PC-9 (cell line): ENCODE measurements at regions not wholly inside any gene's neighbourhood (a gene's known extent, or its start where the extent isn't known, plus 50 kb on each side); places are given as distances from the start of the nearest gene placed in this dataset.
A peak's percentile ranks its signal among the peaks of the same experiment; 100 is the strongest.

Source experiments
- BruUV-seq: library from RNA; stranded (reverse); fragments of 400-500 nt; replicated peaks from 2 replicates; lab custom pipeline; 2021; lab: Mats Ljungman, UMichigan
- CTCF ChIA-PET: fragments of 300-600 bp; sonication (Branson Sonifier 250); formaldehyde crosslinking; loops from one replicate; lab custom pipeline; 2022; ENCODE audit warnings: antibody characterized with exemption; lab: Charles Lee
- POLR2A ChIA-PET: fragments of 300-600 bp; sonication (Branson Sonifier 250); formaldehyde crosslinking; loops from one replicate; lab custom pipeline; 2022; ENCODE audit warnings: antibody characterized with exemption; ENCODE audit not compliant: unreplicated experiment; lab: Charles Lee
- DNase-seq, 2 experiments: peaks; one replicate each; pipeline versions ENCODE4 v3.0.0 to v3.0.0-alpha.2; 2015 to 2022; ENCODE audit warnings: mixed read lengths in 1 of 2
- H2AFZ ChIP-seq: fragments of 200-600 bp; sonication (generic); 2 replicates; pipeline ENCODE4 v1.8.1; 2017; ENCODE audit warnings: antibody characterized with exemption
- H3F3A ChIP-seq: fragments of 200-600 bp; sonication (generic); 2 replicates; pipeline ENCODE4 v1.8.1; 2017; ENCODE audit warnings: antibody characterized with exemption, mild to moderate bottlenecking, low read depth; ENCODE audit not compliant: insufficient read depth
- H3K27ac ChIP-seq: fragments of 200-600 bp; sonication (generic); 2 replicates; pipeline ENCODE4 v1.6.1; 2016; ENCODE audit warnings: mixed run types
- H3K27me3 ChIP-seq: fragments of 200-600 bp; sonication (generic); 2 replicates; pipeline ENCODE4 v1.6.1; 2016; ENCODE audit warnings: low read depth, mixed run types; ENCODE audit not compliant: insufficient read depth
- H3K36me3 ChIP-seq: fragments of 200-600 bp; sonication (generic); 2 replicates; pipeline ENCODE4 v1.6.1; 2016; ENCODE audit warnings: low read depth, mixed run types
- H3K4me1 ChIP-seq: fragments of 200-600 bp; sonication (generic); replicated peaks from 2 replicates; pipeline ENCODE4 v1.6.1; 2016; ENCODE audit warnings: mixed run types; ENCODE audit not compliant: insufficient read depth
- H3K4me2 ChIP-seq: fragments of 200-600 bp; sonication (generic); 2 replicates; pipeline ENCODE4 v1.6.1; 2017; ENCODE audit warnings: mixed run types
- H3K4me3 ChIP-seq: fragments of 200-600 bp; sonication (generic); 2 replicates; pipeline ENCODE4 v1.6.1; 2016; ENCODE audit warnings: mixed run types
- H3K79me2 ChIP-seq: fragments of 200-600 bp; sonication (generic); 2 replicates; pipeline ENCODE4 v1.6.1; 2017; ENCODE audit warnings: low read depth, mixed run types
- H3K9me2 ChIP-seq: fragments of 200-600 bp; sonication (generic); 2 replicates; pipeline ENCODE4 v1.8.1; 2017; ENCODE audit warnings: mild to moderate bottlenecking; ENCODE audit not compliant: insufficient read depth
- H3K9me3 ChIP-seq: fragments of 200-600 bp; sonication (generic); 2 replicates; pipeline ENCODE4 v1.8.1; 2016; ENCODE audit warnings: low read depth; ENCODE audit not compliant: insufficient read depth
- H4K20me1 ChIP-seq: fragments of 200-600 bp; sonication (generic); 2 replicates; pipeline ENCODE4 v1.8.1; 2017; ENCODE audit not compliant: insufficient read depth
- CTCF ChIP-seq: fragments of 200-600 bp; sonication (generic); conservative IDR thresholded peaks from 2 replicates; pipeline ENCODE4 v1.6.1; 2017; ENCODE audit warnings: mixed run types, antibody characterized with exemption, mild to moderate bottlenecking, moderate library complexity
- EZH2 ChIP-seq: fragments of 200-600 bp; sonication (generic); IDR thresholded peaks from 2 replicates; pipeline ENCODE4 v1.8.0; 2017; ENCODE audit warnings: antibody characterized with exemption, low read depth
- intact Hi-C: fragments of 100-400 bp; cut with micrococcal nuclease; formaldehyde crosslinking; loops from one replicate; pipeline ENCODE4 v1.10.0; 2022; ENCODE audit not compliant: unreplicated experiment

- Histone ChIP-seq H3K4me2 (no peak overlapping the region), H3K4me3 (no peak overlapping the region), H3F3A (no peaks in the 10 kb centered on the region; the same call in 1 of the 2 replicates), H4K20me1 (no peaks in the 10 kb centered on the region), H3K4me1 (0 out of 2 replicates have a peak, but pooled peaks cover 11% of the 10 kb centered on the region), H2AFZ (no peak overlapping the region), H3K9me3 (no peaks in the 10 kb centered on the region), H3K79me2 (no peaks in the 10 kb centered on the region), H3K36me3 (no peaks in the 10 kb centered on the region), H3K27ac (no peak overlapping the region), H3K9me2 (no peaks in the 10 kb centered on the region), H3K27me3 (no peaks in the 10 kb centered on the region)
- intact Hi-C loops: no loop called here
- no TSS peak for BruUV-seq
- DNase-seq: peak in 1 of 2 experiments; percentile 73
- ChIA-PET POLR2A (no interaction called here), CTCF (no interaction called here)
- TF ChIP-seq EZH2: no peak
- TF ChIP-seq CTCF: no peak
These were observed 739.4 kb upstream of the ADGRL4 start for GRCh38 chr1:79745929-79746328.

GRCh38 chr1:79744746-79745145 lies 738.2 kb upstream of the ADGRL4 start:
- Histone ChIP-seq H3F3A (no peaks in the 10 kb centered on the region; the same call in 1 of the 2 replicates), H3K4me3 (no peak overlapping the region), H3K9me3 (no peaks in the 10 kb centered on the region), H3K4me2 (no peak overlapping the region), H3K9me2 (no peaks in the 10 kb centered on the region), H3K36me3 (no peaks in the 10 kb centered on the region), H2AFZ (no peak overlapping the region), H3K79me2 (no peaks in the 10 kb centered on the region), H3K27ac (no peak overlapping the region), H3K27me3 (no peaks in the 10 kb centered on the region), H4K20me1 (no peaks in the 10 kb centered on the region), H3K4me1 (0 out of 2 replicates have a peak, but pooled peaks cover 11% of the 10 kb centered on the region)
- intact Hi-C loops: no loop called here
- TF ChIP-seq CTCF (no peak), EZH2 (no peak)
- no peak for DNase-seq
- ChIA-PET CTCF (no interaction called here), POLR2A (no interaction called here)
- no TSS peak for BruUV-seq

GRCh38 chr1:79741720-79742421 lies 735.3 kb upstream of the ADGRL4 start:
- Histone ChIP-seq H3K4me3 (no peak overlapping the region), H4K20me1 (no peaks in the 10 kb centered on the region), H2AFZ (no peak overlapping the region), H3K9me2 (no peaks in the 10 kb centered on the region), H3K36me3 (no peaks in the 10 kb centered on the region), H3K27ac (no peak overlapping the region), H3K9me3 (no peaks in the 10 kb centered on the region), H3K27me3 (no peaks in the 10 kb centered on the region), H3F3A (no peaks in the 10 kb centered on the region; the same call in 1 of the 2 replicates), H3K4me2 (no peak overlapping the region), H3K79me2 (no peaks in the 10 kb centered on the region), H3K4me1 (0 out of 2 replicates have a peak, but pooled peaks cover 11% of the 10 kb centered on the region)
- no peak for DNase-seq
- TF ChIP-seq CTCF (no peak), EZH2 (no peak)
- ChIA-PET CTCF (no interaction called here), POLR2A (no interaction called here)
- intact Hi-C loops: no loop called here
- no TSS peak for BruUV-seq
